ENCODE measurements at regions not wholly inside any gene's neighbourhood (a gene's known extent, or its start where the extent isn't known, plus 50 kb on each side); places are given as distances from the start of the nearest gene placed in this dataset.

DNA sequence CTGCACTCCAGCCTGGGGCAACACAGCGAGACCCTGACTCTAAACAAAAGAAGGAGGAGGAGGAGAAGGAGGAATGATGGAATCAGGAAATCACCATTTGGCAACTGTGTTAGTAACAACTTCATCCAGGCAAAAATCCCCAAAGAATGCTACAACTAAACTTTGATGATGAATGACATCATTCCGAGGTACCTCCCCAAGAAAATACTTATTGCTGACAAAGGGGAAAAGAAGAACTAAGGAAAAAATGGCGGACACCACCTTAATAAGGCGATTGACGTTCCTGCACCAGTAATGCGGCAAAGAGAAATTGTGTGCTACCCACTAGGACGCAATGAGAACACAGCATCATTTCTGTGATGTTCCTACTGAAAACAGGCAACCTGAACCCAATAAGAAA, 78.2 kb upstream of the SLC6A11 start:
- CTCF ChIA-PET = interaction anchor here (0.6 to 4.6 kb wide), 43 partner anchors 8 to 416 kb away, joined by 3 to 60 read pairs (median 4); partner anchors contain the start of gene SEC13
- H3K27ac Mint-ChIP-seq = no peak overlapping the region
- no peak for DNase-seq
- POLR2A ChIA-PET = interaction anchor here (0.9 to 1.0 kb wide), 2 partner anchors 17 to 634 kb away, joined by 3 read pairs; no protein-coding TSS in a partner anchor
- no peak overlapping the region for H3K4me3 Mint-ChIP-seq
- intact Hi-C loops (cut with micrococcal nuclease) = loop anchor here (2.0 to 5.0 kb wide), 2 partner anchors 320 to 393 kb away; no protein-coding TSS in a partner anchor
- peaks cover 16% of the 10 kb centered on the region for H3K9me3 Mint-ChIP-seq
- no peak for TF ChIP-seq CTCF (IDR thresholded peaks at IDR 0.05)
- H3K27me3 Mint-ChIP-seq = peaks cover 40% of the 10 kb centered on the region
- no peaks in the 10 kb centered on the region for H3K36me3 Mint-ChIP-seq (ENCODE audit: low read depth)
- H3K4me1 Mint-ChIP-seq (ENCODE audit: low read depth) = peaks cover 4% of the 10 kb centered on the region
- ATAC-seq = no peak

- intact Hi-C loops (cut with micrococcal nuclease) = loop anchor here (2.0 to 5.0 kb wide), 2 partner anchors 322 to 394 kb away; no protein-coding TSS in a partner anchor
- peak overlapping the region; percentile 31 for H3K4me3 Mint-ChIP-seq
- TF ChIP-seq CTCF (IDR thresholded peaks at IDR 0.05) = peak; percentile 83
- H3K36me3 Mint-ChIP-seq (ENCODE audit: low read depth) = no peaks in the 10 kb centered on the region
- peaks cover 39% of the 10 kb centered on the region for H3K27me3 Mint-ChIP-seq
- ChIA-PET POLR2A (interaction anchor here (0.9 to 1.0 kb wide), 2 partner anchors 16 to 635 kb away, joined by 3 read pairs; no protein-coding TSS in a partner anchor), CTCF (interaction anchor here (0.7 to 4.6 kb wide), 55 partner anchors 9 to 417 kb away, joined by 3 to 60 read pairs (median 4); partner anchors contain the start of gene SEC13)
- peaks cover 4% of the 10 kb centered on the region for H3K4me1 Mint-ChIP-seq (ENCODE audit: low read depth)
- H3K9me3 Mint-ChIP-seq = peaks cover 5% of the 10 kb centered on the region
- H3K27ac Mint-ChIP-seq = no peak overlapping the region
- DNase-seq (peak; percentile 80), ATAC-seq (peak; percentile 74)
Observed at GRCh38 chr3:10738688-10739372, 77.2 kb upstream of the SLC6A11 start.

DNA sequence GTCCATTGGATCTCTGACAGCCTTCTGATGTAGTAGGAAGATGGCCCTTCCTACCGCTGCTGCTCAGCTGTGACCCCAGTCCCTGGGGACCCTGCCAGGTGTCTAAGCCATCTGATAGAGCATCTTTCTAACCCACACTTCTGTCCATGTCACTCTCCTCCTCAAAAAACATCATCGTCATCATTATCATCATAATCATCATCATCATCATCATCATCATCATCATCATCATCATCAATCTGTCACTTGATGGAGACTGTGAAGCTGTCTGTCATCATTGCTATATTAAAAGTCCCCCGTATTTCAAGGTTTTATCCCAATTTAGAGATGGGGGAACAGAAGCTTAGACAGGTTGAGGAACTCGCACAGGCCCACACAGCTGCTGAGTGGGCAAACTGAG, 75.1 kb upstream of the SLC6A11 start:
- CTCF ChIA-PET = interaction anchor here (0.7 to 4.6 kb wide), 6 partner anchors 8 to 398 kb away, joined by 3 to 60 read pairs (median 18); no protein-coding TSS in a partner anchor
- POLR2A ChIA-PET = no interaction called here
- Mint-ChIP-seq H3K36me3 (ENCODE audit: low read depth) (no peaks in the 10 kb centered on the region), H3K27me3 (peaks cover 29% of the 10 kb centered on the region), H3K9me3 (no peaks in the 10 kb centered on the region), H3K4me3 (no peak overlapping the region), H3K27ac (no peak overlapping the region), H3K4me1 (ENCODE audit: low read depth) (peaks cover 4% of the 10 kb centered on the region)
- no peak for ATAC-seq
- DNase-seq = no peak
- TF ChIP-seq CTCF (IDR thresholded peaks at IDR 0.05) = no peak
- intact Hi-C loops (cut with micrococcal nuclease) = no loop called here

DNA sequence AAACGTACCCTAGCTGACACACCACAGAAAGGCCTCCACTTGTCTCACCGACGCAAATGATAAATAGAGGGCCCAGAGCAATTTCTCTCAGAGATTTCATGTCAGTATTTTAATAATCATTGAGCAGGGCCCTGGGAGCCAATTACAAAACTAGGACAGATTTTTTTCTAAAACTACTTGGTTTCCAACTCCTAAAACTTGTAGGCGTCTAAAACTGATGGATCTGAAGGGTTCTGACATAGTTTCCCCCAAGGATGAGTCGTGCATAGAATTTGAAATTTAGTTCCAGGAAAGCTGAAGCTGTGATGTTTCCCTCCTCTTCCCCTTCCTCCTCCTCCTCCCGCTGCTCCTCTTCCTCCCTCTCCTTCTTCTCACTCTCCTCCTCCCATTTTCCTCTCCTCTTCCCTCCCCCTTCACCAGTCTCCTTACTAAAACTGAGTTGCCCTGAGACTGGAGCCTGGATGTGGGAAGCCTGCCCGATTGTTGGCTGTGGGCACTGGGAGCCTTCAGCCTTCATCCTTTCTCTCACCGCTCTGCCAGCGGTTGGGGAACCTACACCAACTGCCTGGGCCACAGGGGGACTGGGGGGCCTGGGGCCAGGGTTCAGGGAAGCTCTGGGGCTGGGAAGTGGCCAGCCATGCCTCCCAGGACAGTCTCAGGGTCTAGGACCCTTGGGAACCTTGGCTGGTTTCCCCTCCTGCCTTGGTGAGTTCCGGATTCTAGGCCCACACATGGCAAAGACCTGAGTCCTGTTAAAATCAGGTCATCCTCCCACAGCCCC, 73.9 kb upstream of the SLC6A11 start:
- Mint-ChIP-seq H3K36me3 (ENCODE audit: low read depth) (no peaks in the 10 kb centered on the region), H3K9me3 (no peaks in the 10 kb centered on the region), H3K27ac (no peak overlapping the region), H3K4me3 (no peak overlapping the region), H3K4me1 (ENCODE audit: low read depth) (peaks cover 4% of the 10 kb centered on the region), H3K27me3 (peaks cover 25% of the 10 kb centered on the region)
- intact Hi-C loops (cut with micrococcal nuclease) = no loop called here
- TF ChIP-seq CTCF (IDR thresholded peaks at IDR 0.05) = no peak
- no peak for DNase-seq
- no peak for ATAC-seq
- CTCF ChIA-PET = interaction anchor here (0.7 to 4.6 kb wide), 3 partner anchors 9 to 399 kb away, joined by 3 to 33 read pairs (median 3); no protein-coding TSS in a partner anchor
- POLR2A ChIA-PET = no interaction called here
